Activated B cell treated with CpG ODN at 0.5 μM for 24 hours (primary cell): ENCODE measurements at regions not wholly inside any gene's neighbourhood (a gene's known extent, or its start where the extent isn't known, plus 50 kb on each side); places are given as distances from the start of the nearest gene placed in this dataset.

Experiments
- ATAC-seq: fragments of 200-7000 bp; cut with Tn5 transposase; one replicate; pipeline ENCODE4 v1.10.0; 2021; ENCODE audit warnings: low read depth, mild to moderate bottlenecking, moderate library complexity
- CTCF ChIA-PET: fragments of 350-600 bp; sonication (Branson Sonifier 250); formaldehyde crosslinking; loops from one replicate; lab custom pipeline; 2021; ENCODE audit warnings: antibody characterized with exemption; lab: Charles Lee
- POLR2A ChIA-PET: fragments of 350-600 bp; sonication (Branson Sonifier 250); formaldehyde crosslinking; loops from one replicate; lab custom pipeline; 2021; ENCODE audit warnings: antibody characterized with exemption; lab: Charles Lee
- DNase-seq: peaks from one replicate; pipeline ENCODE4 v3.0.0; 2022
- H3K27ac Mint-ChIP-seq: one replicate; pipeline ENCODE4 v1.8.0; 2020; ENCODE audit warnings: mixed read lengths
- H3K27me3 Mint-ChIP-seq: one replicate; pipeline ENCODE4 v1.8.0; 2021; ENCODE audit warnings: mixed read lengths
- H3K36me3 Mint-ChIP-seq: one replicate; pipeline ENCODE4 v1.8.0; 2021; ENCODE audit warnings: low read depth, mixed read lengths
- H3K4me1 Mint-ChIP-seq: one replicate; pipeline ENCODE4 v1.8.0; 2021; ENCODE audit warnings: mixed read lengths
- H3K4me3 Mint-ChIP-seq: one replicate; pipeline ENCODE4 v1.8.0; 2020; ENCODE audit warnings: mild to moderate bottlenecking, mixed read lengths
- H3K9me3 Mint-ChIP-seq: one replicate; pipeline ENCODE4 v1.8.0; 2020; ENCODE audit warnings: mixed read lengths
- CTCF ChIP-seq: fragments of 200-600 bp; IDR thresholded peaks from one replicate; pipeline ENCODE4 v1.8.0; 2022; ENCODE audit warnings: antibody characterized with exemption, mild to moderate bottlenecking
- intact Hi-C: fragments of 100-400 bp; cut with micrococcal nuclease; formaldehyde crosslinking; loops from one replicate; pipeline ENCODE4 v1.15.1; 2024

- H3K9me3 Mint-ChIP-seq, result no peaks in the 10 kb centered on the region
- ATAC-seq (no peak), DNase-seq (no peak)
- no peak overlapping the region for H3K27ac Mint-ChIP-seq
- POLR2A ChIA-PET, result no interaction called here
- no peak overlapping the region for H3K4me3 Mint-ChIP-seq
- peaks cover 4% of the 10 kb centered on the region for H3K27me3 Mint-ChIP-seq
- H3K4me1 Mint-ChIP-seq, result no peaks in the 10 kb centered on the region
- no peaks in the 10 kb centered on the region for H3K36me3 Mint-ChIP-seq
- intact Hi-C loops, result no loop called here
- CTCF ChIA-PET, result no interaction called here
- TF ChIP-seq CTCF, result no peak
These were observed 75.4 kb upstream of the TANC1 start for GRCh38 chr2:158893026-158893425.

GRCh38 chr2:158893474-158893873 is 75.0 kb upstream of the TANC1 start:
- intact Hi-C loops, result no loop called here
- no peak overlapping the region for H3K4me3 Mint-ChIP-seq
- H3K27ac Mint-ChIP-seq, result no peak overlapping the region
- TF ChIP-seq CTCF, result no peak
- H3K4me1 Mint-ChIP-seq, result no peaks in the 10 kb centered on the region
- ChIA-PET CTCF (no interaction called here), POLR2A (no interaction called here)
- peaks cover 4% of the 10 kb centered on the region for H3K27me3 Mint-ChIP-seq
- ATAC-seq (no peak), DNase-seq (no peak)
- no peaks in the 10 kb centered on the region for H3K36me3 Mint-ChIP-seq
- no peaks in the 10 kb centered on the region for H3K9me3 Mint-ChIP-seq

- no peaks in the 10 kb centered on the region for H3K4me1 Mint-ChIP-seq
- ChIA-PET POLR2A (no interaction called here), CTCF (no interaction called here)
- ATAC-seq, result no peak
- intact Hi-C loops, result no loop called here
- no peak for TF ChIP-seq CTCF
- H3K27me3 Mint-ChIP-seq, result peaks cover 4% of the 10 kb centered on the region
- no peak overlapping the region for H3K4me3 Mint-ChIP-seq
- H3K27ac Mint-ChIP-seq, result no peak overlapping the region
- H3K9me3 Mint-ChIP-seq, result no peaks in the 10 kb centered on the region
- DNase-seq, result no peak
- H3K36me3 Mint-ChIP-seq, result no peaks in the 10 kb centered on the region
These were observed 74.4 kb upstream of the TANC1 start for GRCh38 chr2:158894078-158894477.

- no peak for ATAC-seq
- CTCF ChIA-PET, result no interaction called here
- intact Hi-C loops, result no loop called here
These were observed 73.9 kb upstream of the TANC1 start for GRCh38 chr2:158894572-158894971.

GRCh38 chr2:158900345-158900744 is 68.1 kb upstream of the TANC1 start:
- Mint-ChIP-seq H3K36me3 (no peaks in the 10 kb centered on the region), H3K9me3 (no peaks in the 10 kb centered on the region), H3K4me1 (no peaks in the 10 kb centered on the region), H3K27ac (no peak overlapping the region), H3K27me3 (peaks cover 2% of the 10 kb centered on the region), H3K4me3 (no peak overlapping the region)
- ATAC-seq (no peak), DNase-seq (no peak)
- ChIA-PET CTCF (interaction anchor here (0.6 to 1.9 kb wide), 2 partner anchors 219 to 1068 kb away, joined by 4 to 14 read pairs; no protein-coding TSS in a partner anchor), POLR2A (no interaction called here)
- TF ChIP-seq CTCF, result no peak
- intact Hi-C loops, result no loop called here

More at GRCh38 chr2:158894572-158894971, 73.9 kb upstream of the TANC1 start:
- no peaks in the 10 kb centered on the region for H3K9me3 Mint-ChIP-seq
- H3K27me3 Mint-ChIP-seq, result peaks cover 4% of the 10 kb centered on the region
- POLR2A ChIA-PET, result no interaction called here
- no peaks in the 10 kb centered on the region for H3K36me3 Mint-ChIP-seq
- no peak overlapping the region for H3K4me3 Mint-ChIP-seq
- no peak for TF ChIP-seq CTCF
- H3K27ac Mint-ChIP-seq, result no peak overlapping the region
- DNase-seq, result no peak
- H3K4me1 Mint-ChIP-seq, result no peaks in the 10 kb centered on the region
